SK-N-SH (cell line): ENCODE measurements at regions not wholly inside any gene's neighbourhood (a gene's known extent, or its start where the extent isn't known, plus 50 kb on each side); places are given as distances from the start of the nearest gene placed in this dataset.
A peak's percentile ranks its signal among the peaks of the same experiment; 100 is the strongest.

ENCODE experiments used
- CTCF ChIA-PET: fragments of 300-600, 350-600 bp; formaldehyde crosslinking; extraction: SDS; loops from one replicate; lab custom pipeline; 2021; lab: Yijun Ruan, JAX
- POLR2A ChIA-PET: fragments of 350-600 bp; sonication (Branson Sonifier 250); formaldehyde crosslinking; extraction: SDS; loops from one replicate; lab custom pipeline; 2020; ENCODE audit warnings: antibody characterized with exemption, inconsistent platforms; lab: Yijun Ruan, JAX
- DNase-seq: peaks from one replicate; pipeline ENCODE4 v3.0.0; 2012
- H2AFZ ChIP-seq: fragments of 200-600 bp; sonication (generic); 2 replicates; pipeline ENCODE4 v1.8.1; 2016; ENCODE audit warnings: antibody characterized with exemption, mild to moderate bottlenecking, low read depth
- H3F3A ChIP-seq: fragments of 200-600 bp; sonication (generic); replicated peaks from 2 replicates; pipeline ENCODE3; 2016; ENCODE audit warnings: antibody characterized with exemption, mild to moderate bottlenecking; ENCODE audit not compliant: insufficient read depth
- H3K27ac ChIP-seq, 2 experiments: fragments of 200-500 bp in 1 of 2; fragments of 200-600 bp in 1 of 2; sonication (Bioruptor generic) in 1 of 2; sonication (generic), shearing (Covaris generic) in 1 of 2; 2 replicates each; pipeline versions ENCODE4 v1.5.1 to v1.6.1; 2014 to 2016; ENCODE audit warnings: low read depth in 2 of 2, inconsistent platforms in 1 of 2, low read length in 1 of 2, mild to moderate bottlenecking in 1 of 2, mixed read lengths in 1 of 2
- H3K27me3 ChIP-seq: fragments of 200-600 bp; sonication (generic), shearing (Covaris generic); 2 replicates; pipeline ENCODE4 v1.6.1; 2016; ENCODE audit warnings: mixed run types; ENCODE audit not compliant: insufficient read depth
- H3K36me3 ChIP-seq, 2 experiments: fragments of 200-500 bp in 1 of 2; fragments of 200-600 bp in 1 of 2; sonication (Bioruptor generic) in 1 of 2; sonication (generic) in 1 of 2; replicated peaks in 1 of 2; 2 replicates each; pipeline versions ENCODE3 to v1.5.1; 2014 to 2016; ENCODE audit warnings: low read length in 1 of 2, mild to moderate bottlenecking in 1 of 2; ENCODE audit not compliant: insufficient read depth in 2 of 2, control insufficient read depth in 1 of 2
- H3K4me1 ChIP-seq, 2 experiments: fragments of 200-500 bp in 1 of 2; fragments of 200-600 bp in 1 of 2; sonication (Bioruptor generic) in 1 of 2; sonication (generic), shearing (Covaris generic) in 1 of 2; 2 replicates each; pipeline versions ENCODE4 v1.5.1 to v1.6.1; 2014 to 2016; ENCODE audit warnings: low read depth in 1 of 2, low read length in 1 of 2, mixed run types in 1 of 2; ENCODE audit not compliant: insufficient read depth in 2 of 2, control insufficient read depth in 1 of 2
- H3K4me2 ChIP-seq: fragments of 200-600 bp; sonication (generic), shearing (Covaris generic); 2 replicates; pipeline ENCODE4 v1.6.1; 2017; ENCODE audit warnings: mixed run types
- H3K4me3 ChIP-seq, 2 experiments: fragments of 200-500 bp in 1 of 2; fragments of 200-600 bp in 1 of 2; sonication (Bioruptor generic) in 1 of 2; sonication (generic), shearing (Covaris generic) in 1 of 2; 2 replicates each; pipeline versions ENCODE4 v1.5.1 to v1.8.1; 2014 to 2016; ENCODE audit warnings: low read depth in 2 of 2, inconsistent platforms in 1 of 2, low read length in 1 of 2, mild to moderate bottlenecking in 1 of 2, mixed read lengths in 1 of 2, moderate library complexity in 1 of 2
- H3K79me2 ChIP-seq: fragments of 200-600 bp; sonication (generic); 2 replicates; pipeline ENCODE4 v1.8.1; 2017; ENCODE audit warnings: mild to moderate bottlenecking; ENCODE audit not compliant: insufficient read depth
- H3K9ac ChIP-seq: fragments of 200-600 bp; sonication (generic); 2 replicates; pipeline ENCODE4 v1.6.1; 2017; ENCODE audit warnings: mixed run types
- H3K9me2 ChIP-seq: fragments of 200-600 bp; sonication (generic); 2 replicates; pipeline ENCODE4 v1.6.1; 2017; ENCODE audit warnings: mixed run types
- H3K9me3 ChIP-seq: fragments of 200-600 bp; sonication (generic); 2 replicates; pipeline ENCODE4 v1.6.1; 2017; ENCODE audit warnings: mixed run types, mild to moderate bottlenecking, moderate library complexity
- H4K20me1 ChIP-seq: fragments of 200-600 bp; sonication (generic); 2 replicates; pipeline ENCODE4 v1.6.1; 2017; ENCODE audit warnings: mild to moderate bottlenecking, mixed run types; ENCODE audit not compliant: insufficient read depth
- EP300 ChIP-seq, 2 experiments: IDR thresholded peaks; 2 replicates each; pipeline versions ENCODE4 v1.4.0 to v1.6.1; 2012; ENCODE audit warnings: borderline replicate concordance in 1 of 2, low read depth in 1 of 2, low read length in 1 of 2
- FOSL2 ChIP-seq: IDR thresholded peaks from 2 replicates; pipeline ENCODE4 v1.4.0; 2012; ENCODE audit warnings: low read depth, mild to moderate bottlenecking, moderate library complexity, borderline replicate concordance
- GATA2 ChIP-seq: sonication (generic); formaldehyde crosslinking; IDR thresholded peaks from 2 replicates; pipeline ENCODE4 v1.5.0; 2020; ENCODE audit warnings: mild to moderate bottlenecking, missing genetic modification reagents
- JUND ChIP-seq: IDR thresholded peaks from 2 replicates; pipeline ENCODE4 v1.4.0; 2012
- NFIC ChIP-seq: IDR thresholded peaks from 2 replicates; pipeline ENCODE4 v1.4.0; 2012; ENCODE audit warnings: borderline replicate concordance
- RXRA ChIP-seq: IDR thresholded peaks from 2 replicates; pipeline ENCODE4 v1.4.0; 2012; ENCODE audit warnings: low read depth, mild to moderate bottlenecking, borderline replicate concordance
- SIN3A ChIP-seq: IDR thresholded peaks from 2 replicates; pipeline ENCODE4 v1.6.1; 2012; ENCODE audit warnings: low read depth, mild to moderate bottlenecking, low read length, moderate library complexity, borderline replicate concordance
- SMC3 ChIP-seq: IDR thresholded peaks from 2 replicates; pipeline ENCODE4 v1.6.1; 2012; ENCODE audit warnings: low read depth, low read length, improper control_type of control experiment
- TCF12 ChIP-seq: IDR thresholded peaks from 2 replicates; pipeline ENCODE4 v1.4.0; 2012
- WGBS: methylation state at CpG from one replicate; pipeline ENCODE4 v1.1.6; 2017; ENCODE audit warnings: low lambda C conversion rate; 5-methylcytosine and 5-hydroxymethylcytosine counted together
- TF ChIP-seq, protein P1 (sequence below): fragments of 200-600 bp; sonication (generic); IDR thresholded peaks from 2 replicates; pipeline ENCODE4 v1.6.1; 2017; ENCODE audit warnings: antibody characterized with exemption, mild to moderate bottlenecking, moderate library complexity
- TF ChIP-seq, protein P2 (sequence below): IDR thresholded peaks from 2 replicates; pipeline ENCODE4 v1.6.1; 2012; ENCODE audit warnings: mild to moderate bottlenecking, low read depth, low read length, moderate library complexity
- TF ChIP-seq, protein P3 (sequence below): IDR thresholded peaks from 2 replicates; pipeline ENCODE4; 2012
- TF ChIP-seq, protein P4 (sequence below): IDR thresholded peaks from 2 replicates; pipeline ENCODE4 v1.4.0; 2012; ENCODE audit warnings: low read depth, borderline replicate concordance
- TF ChIP-seq, protein P5 (sequence below): IDR thresholded peaks from 2 replicates; pipeline ENCODE4 v1.4.0; 2012; ENCODE audit warnings: low read depth, borderline replicate concordance

DNA sequence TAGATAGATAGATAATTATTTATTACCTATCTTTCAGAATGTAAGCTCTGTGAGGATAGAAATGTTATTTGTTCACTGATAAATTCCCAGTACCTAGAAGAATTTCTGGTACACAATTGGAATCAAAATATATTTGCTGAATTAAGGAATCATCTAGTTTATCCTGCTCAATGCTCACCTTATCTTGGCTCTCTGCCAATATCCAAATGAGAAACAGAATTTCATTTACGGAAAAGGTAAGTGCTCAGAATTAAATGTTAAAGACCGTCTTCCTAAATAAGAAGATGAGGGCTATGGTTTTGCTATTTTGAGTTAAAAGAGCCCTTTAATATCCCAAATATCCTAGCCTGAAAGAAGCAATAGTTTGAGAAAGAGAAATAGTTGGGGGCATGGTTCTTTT, 232.1 kb upstream of the PDE4D start:
- Histone ChIP-seq H3K9ac (no peak overlapping the region), H3F3A (no peaks in the 10 kb centered on the region), H3K4me3 (no peak overlapping the region), H3K9me2 (no peaks in the 10 kb centered on the region), H3K27me3 (no peaks in the 10 kb centered on the region), H3K79me2 (no peaks in the 10 kb centered on the region), H2AFZ (no peak overlapping the region), H3K36me3 (no peaks in the 10 kb centered on the region), H3K27ac (no peak overlapping the region), H3K4me1 (no peaks in the 10 kb centered on the region), H3K4me2 (no peak overlapping the region), H3K9me3 (no peaks in the 10 kb centered on the region), H4K20me1 (no peaks in the 10 kb centered on the region)
- ChIA-PET POLR2A (no interaction called here), CTCF (no interaction called here)
- TF ChIP-seq TCF12 (no peak), EP300 (IDR thresholded peaks at IDR 0.05; ENCODE audit: borderline replicate concordance in 1 of 2, low read depth in 1 of 2, low read length in 1 of 2) (no peak), SIN3A (no peak), JUND (no peak), RXRA (no peak), GATA2 (CRISPR knock-in tag) (no peak)
- TF ChIP-seq, protein P1, sequence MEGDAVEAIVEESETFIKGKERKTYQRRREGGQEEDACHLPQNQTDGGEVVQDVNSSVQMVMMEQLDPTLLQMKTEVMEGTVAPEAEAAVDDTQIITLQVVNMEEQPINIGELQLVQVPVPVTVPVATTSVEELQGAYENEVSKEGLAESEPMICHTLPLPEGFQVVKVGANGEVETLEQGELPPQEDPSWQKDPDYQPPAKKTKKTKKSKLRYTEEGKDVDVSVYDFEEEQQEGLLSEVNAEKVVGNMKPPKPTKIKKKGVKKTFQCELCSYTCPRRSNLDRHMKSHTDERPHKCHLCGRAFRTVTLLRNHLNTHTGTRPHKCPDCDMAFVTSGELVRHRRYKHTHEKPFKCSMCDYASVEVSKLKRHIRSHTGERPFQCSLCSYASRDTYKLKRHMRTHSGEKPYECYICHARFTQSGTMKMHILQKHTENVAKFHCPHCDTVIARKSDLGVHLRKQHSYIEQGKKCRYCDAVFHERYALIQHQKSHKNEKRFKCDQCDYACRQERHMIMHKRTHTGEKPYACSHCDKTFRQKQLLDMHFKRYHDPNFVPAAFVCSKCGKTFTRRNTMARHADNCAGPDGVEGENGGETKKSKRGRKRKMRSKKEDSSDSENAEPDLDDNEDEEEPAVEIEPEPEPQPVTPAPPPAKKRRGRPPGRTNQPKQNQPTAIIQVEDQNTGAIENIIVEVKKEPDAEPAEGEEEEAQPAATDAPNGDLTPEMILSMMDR, result no peak
- TF ChIP-seq, protein P2, sequence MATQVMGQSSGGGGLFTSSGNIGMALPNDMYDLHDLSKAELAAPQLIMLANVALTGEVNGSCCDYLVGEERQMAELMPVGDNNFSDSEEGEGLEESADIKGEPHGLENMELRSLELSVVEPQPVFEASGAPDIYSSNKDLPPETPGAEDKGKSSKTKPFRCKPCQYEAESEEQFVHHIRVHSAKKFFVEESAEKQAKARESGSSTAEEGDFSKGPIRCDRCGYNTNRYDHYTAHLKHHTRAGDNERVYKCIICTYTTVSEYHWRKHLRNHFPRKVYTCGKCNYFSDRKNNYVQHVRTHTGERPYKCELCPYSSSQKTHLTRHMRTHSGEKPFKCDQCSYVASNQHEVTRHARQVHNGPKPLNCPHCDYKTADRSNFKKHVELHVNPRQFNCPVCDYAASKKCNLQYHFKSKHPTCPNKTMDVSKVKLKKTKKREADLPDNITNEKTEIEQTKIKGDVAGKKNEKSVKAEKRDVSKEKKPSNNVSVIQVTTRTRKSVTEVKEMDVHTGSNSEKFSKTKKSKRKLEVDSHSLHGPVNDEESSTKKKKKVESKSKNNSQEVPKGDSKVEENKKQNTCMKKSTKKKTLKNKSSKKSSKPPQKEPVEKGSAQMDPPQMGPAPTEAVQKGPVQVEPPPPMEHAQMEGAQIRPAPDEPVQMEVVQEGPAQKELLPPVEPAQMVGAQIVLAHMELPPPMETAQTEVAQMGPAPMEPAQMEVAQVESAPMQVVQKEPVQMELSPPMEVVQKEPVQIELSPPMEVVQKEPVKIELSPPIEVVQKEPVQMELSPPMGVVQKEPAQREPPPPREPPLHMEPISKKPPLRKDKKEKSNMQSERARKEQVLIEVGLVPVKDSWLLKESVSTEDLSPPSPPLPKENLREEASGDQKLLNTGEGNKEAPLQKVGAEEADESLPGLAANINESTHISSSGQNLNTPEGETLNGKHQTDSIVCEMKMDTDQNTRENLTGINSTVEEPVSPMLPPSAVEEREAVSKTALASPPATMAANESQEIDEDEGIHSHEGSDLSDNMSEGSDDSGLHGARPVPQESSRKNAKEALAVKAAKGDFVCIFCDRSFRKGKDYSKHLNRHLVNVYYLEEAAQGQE, result no peak
- TF ChIP-seq, protein P3, sequence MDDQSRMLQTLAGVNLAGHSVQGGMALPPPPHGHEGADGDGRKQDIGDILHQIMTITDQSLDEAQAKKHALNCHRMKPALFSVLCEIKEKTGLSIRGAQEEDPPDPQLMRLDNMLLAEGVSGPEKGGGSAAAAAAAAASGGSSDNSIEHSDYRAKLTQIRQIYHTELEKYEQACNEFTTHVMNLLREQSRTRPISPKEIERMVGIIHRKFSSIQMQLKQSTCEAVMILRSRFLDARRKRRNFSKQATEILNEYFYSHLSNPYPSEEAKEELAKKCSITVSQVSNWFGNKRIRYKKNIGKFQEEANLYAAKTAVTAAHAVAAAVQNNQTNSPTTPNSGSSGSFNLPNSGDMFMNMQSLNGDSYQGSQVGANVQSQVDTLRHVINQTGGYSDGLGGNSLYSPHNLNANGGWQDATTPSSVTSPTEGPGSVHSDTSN, result no peak
- 77% methylated on average over 2 of the region's 2 CpGs for WGBS
- DNase-seq, result no peak

DNA sequence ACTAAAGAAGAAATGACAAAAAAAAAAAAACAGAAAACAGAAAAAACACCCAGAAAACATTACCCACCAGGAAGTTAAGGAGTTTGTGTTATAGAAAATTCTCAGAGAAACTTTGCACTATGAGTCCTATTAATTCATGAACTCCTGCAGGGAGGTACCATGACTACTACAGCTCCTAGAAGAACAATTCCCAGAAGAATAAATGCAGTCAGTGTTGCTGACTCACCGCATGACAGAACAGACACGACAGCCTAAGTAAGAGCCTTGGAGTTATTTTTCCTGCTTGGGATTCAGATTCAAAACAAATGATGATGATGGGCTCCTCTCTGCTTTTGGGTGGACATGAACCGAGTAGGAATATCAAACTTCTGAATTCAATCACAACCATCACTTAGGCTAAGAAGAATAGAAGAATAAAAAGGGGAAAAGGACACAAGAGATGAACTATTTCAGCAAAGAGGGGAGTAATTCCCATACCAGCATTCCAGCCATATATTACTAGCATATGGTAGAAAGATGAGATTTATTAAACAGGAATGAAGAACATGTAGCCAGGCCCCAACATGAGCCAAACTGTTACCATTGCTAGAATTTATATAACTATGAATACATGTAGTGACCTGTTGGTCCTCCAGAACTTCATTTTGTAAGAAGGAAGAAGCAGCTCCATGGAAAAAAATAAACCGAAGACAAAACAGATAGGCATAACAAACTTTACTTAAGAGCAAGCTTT, 209.6 kb upstream of the PDE4D start:
- H3K79me2 ChIP-seq, result no peaks in the 10 kb centered on the region
- TF ChIP-seq JUND (peak; percentile 24; the same call in 1 of the 2 replicates), FOSL2 (peak; percentile 63; the same call in 1 of the 2 replicates), SMC3 (no peak), TCF12 (0 out of 2 replicates have a peak, but pooled peaks have one; percentile 7), NFIC (no peak)
- TF ChIP-seq, protein P4, sequence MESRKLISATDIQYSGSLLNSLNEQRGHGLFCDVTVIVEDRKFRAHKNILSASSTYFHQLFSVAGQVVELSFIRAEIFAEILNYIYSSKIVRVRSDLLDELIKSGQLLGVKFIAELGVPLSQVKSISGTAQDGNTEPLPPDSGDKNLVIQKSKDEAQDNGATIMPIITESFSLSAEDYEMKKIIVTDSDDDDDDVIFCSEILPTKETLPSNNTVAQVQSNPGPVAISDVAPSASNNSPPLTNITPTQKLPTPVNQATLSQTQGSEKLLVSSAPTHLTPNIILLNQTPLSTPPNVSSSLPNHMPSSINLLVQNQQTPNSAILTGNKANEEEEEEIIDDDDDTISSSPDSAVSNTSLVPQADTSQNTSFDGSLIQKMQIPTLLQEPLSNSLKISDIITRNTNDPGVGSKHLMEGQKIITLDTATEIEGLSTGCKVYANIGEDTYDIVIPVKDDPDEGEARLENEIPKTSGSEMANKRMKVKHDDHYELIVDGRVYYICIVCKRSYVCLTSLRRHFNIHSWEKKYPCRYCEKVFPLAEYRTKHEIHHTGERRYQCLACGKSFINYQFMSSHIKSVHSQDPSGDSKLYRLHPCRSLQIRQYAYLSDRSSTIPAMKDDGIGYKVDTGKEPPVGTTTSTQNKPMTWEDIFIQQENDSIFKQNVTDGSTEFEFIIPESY, result no peak
- TF ChIP-seq, protein P5, sequence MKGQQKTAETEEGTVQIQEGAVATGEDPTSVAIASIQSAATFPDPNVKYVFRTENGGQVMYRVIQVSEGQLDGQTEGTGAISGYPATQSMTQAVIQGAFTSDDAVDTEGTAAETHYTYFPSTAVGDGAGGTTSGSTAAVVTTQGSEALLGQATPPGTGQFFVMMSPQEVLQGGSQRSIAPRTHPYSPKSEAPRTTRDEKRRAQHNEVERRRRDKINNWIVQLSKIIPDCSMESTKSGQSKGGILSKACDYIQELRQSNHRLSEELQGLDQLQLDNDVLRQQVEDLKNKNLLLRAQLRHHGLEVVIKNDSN, result no peak
- peaks cover 0 to 12% of the 10 kb centered on the region in 2 experiments; a peak in 2 of 4 replicates for H3K4me1 ChIP-seq
- H3K4me2 ChIP-seq, result peak overlapping the region; percentile 40; the same call in 1 of the 2 replicates
- H3K9me2 ChIP-seq, result no peaks in the 10 kb centered on the region
- CTCF ChIA-PET, result no interaction called here
- no peaks in the 10 kb centered on the region for H3K36me3 ChIP-seq
- no peaks in the 10 kb centered on the region for H3K27me3 ChIP-seq
- no peak overlapping the region for H3K9ac ChIP-seq
- no peak overlapping the region for H2AFZ ChIP-seq
- 39% methylated on average over 4 of the region's 4 CpGs for WGBS
- no peaks in the 10 kb centered on the region for H4K20me1 ChIP-seq
- no peaks in the 10 kb centered on the region for H3K9me3 ChIP-seq
- H3F3A ChIP-seq, result no peaks in the 10 kb centered on the region
- no peak for DNase-seq
- H3K27ac ChIP-seq, result peak overlapping the region; percentile 56 to 60; a peak in 2 of 4 replicates
- POLR2A ChIA-PET, result no interaction called here
- H3K4me3 ChIP-seq, result no peak overlapping the region
